ENCODE measurements at regions not wholly inside any gene's neighbourhood (a gene's known extent, or its start where the extent isn't known, plus 50 kb on each side); places are given as distances from the start of the nearest gene placed in this dataset.

GRCh38 chr2:139526781-139527180 lies 746.6 kb upstream of the NXPH2 start:
- TF ChIP-seq CTCF (IDR thresholded peaks at IDR 0.05) (no peak), POLR2A (IDR thresholded peaks at IDR 0.05) (no peak)

All from testis (tissue), 2 donors.